ENCODE measurements at regions not wholly inside any gene's neighbourhood (a gene's known extent, or its start where the extent isn't known, plus 50 kb on each side); places are given as distances from the start of the nearest gene placed in this dataset.

DNA sequence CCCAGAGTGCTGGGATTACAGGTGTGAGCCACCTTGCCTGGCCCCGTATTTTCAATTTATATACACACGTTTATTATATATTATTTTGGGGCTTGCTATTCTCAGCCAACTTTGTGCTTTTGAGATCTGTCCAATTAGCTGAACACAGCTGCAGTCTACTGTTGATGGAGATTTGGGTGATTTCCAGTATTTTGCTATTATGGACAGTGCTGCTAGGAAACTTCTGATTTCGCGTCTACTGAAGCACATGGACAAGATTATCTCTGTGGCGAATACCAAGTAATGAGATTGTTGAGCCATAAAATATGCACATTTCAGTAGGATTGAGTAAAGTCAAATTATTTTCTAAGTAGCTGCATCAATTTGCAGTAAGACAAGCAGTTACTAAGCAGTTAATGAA is 1731.2 kb upstream of the CDH6 start:
- TF ChIP-seq, protein P1, sequence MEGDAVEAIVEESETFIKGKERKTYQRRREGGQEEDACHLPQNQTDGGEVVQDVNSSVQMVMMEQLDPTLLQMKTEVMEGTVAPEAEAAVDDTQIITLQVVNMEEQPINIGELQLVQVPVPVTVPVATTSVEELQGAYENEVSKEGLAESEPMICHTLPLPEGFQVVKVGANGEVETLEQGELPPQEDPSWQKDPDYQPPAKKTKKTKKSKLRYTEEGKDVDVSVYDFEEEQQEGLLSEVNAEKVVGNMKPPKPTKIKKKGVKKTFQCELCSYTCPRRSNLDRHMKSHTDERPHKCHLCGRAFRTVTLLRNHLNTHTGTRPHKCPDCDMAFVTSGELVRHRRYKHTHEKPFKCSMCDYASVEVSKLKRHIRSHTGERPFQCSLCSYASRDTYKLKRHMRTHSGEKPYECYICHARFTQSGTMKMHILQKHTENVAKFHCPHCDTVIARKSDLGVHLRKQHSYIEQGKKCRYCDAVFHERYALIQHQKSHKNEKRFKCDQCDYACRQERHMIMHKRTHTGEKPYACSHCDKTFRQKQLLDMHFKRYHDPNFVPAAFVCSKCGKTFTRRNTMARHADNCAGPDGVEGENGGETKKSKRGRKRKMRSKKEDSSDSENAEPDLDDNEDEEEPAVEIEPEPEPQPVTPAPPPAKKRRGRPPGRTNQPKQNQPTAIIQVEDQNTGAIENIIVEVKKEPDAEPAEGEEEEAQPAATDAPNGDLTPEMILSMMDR (IDR thresholded peaks at IDR 0.05), result no peak

DNA sequence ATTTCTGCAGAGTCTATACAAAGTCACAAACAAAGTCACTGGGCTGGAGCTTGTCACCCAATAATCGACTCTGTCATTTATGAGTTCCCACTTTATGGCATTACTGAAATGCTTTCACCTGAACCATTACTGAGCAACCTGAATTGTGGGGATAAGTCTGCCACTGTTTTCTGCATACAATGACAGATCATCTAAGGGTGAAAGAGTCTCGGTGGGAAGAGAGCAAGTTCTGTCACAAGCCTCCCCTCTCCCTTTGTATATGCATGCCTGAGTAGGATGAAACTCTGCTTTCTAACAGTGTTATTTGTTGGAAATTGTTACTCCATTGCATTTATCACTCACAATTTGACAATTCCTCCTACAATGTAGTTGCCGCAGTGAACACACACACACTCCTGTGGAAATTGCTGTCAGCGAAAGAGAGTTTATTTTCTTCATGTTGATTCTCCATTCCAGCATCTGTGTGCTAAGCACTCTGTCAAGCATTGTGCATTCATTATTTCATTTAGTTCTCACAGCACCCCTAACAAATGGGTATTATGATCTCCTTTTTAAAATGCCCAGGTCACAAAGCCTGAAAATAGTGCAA is 1732.4 kb upstream of the CDH6 start:
- TF ChIP-seq, protein P1 (IDR thresholded peaks at IDR 0.05), result no peak

DNA sequence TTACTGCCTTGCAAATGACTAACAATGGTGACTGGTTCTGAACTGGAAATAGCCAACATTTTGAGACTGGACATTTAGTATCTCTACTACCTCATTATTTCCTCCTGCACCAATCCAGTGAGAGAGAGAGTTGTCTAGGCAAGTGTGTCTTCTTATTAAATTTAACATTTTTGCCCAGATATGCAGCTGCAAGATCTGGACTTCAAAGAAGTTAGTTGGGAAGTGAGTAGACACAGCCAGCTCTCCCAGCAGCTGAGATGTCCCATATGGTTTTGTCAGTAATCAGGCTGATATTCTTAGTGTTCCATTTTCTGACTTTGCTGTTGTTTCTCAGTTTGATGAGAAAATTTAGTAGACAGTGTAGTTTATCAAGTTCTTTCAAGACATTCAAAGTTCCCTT is 1778.8 kb upstream of the CDH6 start:
- TF ChIP-seq, protein P1 (IDR thresholded peaks at IDR 0.05), result no peak

DNA sequence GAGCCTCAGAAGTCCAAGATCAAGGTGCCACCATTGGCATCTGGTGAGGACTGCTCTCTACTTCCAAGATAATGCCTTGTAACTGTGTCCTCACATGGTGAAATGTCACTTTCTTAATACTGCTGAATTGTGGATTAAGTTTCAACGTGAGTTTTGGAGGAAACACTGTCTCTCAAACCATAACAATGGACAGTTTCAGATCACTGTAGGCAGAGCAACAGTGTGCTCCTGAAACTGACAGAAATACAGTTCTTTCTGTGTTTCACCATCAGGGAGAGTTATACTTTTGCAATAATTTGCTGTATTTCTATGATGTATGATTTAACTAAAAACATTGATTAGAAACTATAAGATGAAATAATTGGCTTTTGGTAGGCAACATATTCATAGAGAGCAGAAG is 1780.5 kb upstream of the CDH6 start:
- TF ChIP-seq, protein P1 (IDR thresholded peaks at IDR 0.05), result no peak

DNA sequence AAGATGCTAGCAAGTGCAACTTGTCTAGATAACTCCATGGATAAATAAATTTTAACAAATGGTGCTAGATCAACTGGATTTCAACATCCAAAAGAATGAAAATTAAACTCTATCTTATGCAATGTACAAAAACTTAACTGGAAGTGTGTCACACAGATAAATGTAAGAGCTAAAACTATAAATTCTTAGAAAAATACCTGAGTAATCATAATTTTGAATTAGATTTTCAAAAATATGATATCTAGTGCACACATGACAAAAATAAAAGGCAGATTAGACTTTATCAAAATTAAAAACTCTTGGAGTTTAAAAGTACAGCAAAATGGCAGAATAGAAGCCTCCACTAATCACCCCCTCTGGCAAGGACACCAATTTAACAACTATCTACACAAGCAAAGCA is 1791.2 kb upstream of the CDH6 start:
- TF ChIP-seq, protein P1 (IDR thresholded peaks at IDR 0.05), result no peak

DNA sequence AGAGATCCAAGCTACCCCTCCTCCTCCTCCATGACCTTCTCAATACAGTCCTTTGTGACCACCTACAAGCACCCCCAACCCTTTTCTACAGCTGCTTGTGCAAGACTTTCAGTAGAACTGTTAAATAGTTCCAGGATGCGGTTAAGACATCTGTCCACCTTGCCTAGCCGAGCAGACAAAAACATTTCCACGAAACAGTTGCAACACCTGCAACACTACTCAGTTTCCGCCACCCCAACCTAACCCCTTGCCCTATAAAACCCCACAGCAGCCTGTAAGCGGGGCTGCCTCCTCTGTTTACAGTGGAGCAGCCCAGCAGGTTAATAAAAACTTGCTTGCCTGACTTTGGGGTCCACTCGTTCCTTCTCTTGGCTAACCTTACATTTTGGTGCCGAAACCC is 1803.5 kb upstream of the CDH6 start:
- TF ChIP-seq, protein P1 (IDR thresholded peaks at IDR 0.05), result no peak

DNA sequence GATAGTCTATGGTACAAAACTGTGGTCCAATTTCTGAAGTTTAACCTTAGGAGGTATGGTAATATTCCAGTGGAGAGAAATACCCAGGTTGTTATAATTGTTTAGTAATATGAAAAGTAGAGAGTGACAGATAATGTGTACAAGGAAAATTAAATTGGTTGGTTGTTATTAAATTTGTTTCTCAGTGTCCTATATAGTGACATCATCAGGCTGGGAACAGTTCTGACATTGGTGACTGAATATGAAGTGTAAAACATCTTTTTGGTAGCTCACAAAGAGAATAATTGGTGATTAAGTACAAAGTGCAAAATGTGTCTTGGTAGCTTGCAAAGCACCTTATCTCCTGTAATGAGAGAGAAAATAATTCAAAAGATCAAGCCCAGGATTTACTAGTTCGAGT is 1806.1 kb upstream of the CDH6 start:
- TF ChIP-seq, protein P1 (IDR thresholded peaks at IDR 0.05), result no peak

DNA sequence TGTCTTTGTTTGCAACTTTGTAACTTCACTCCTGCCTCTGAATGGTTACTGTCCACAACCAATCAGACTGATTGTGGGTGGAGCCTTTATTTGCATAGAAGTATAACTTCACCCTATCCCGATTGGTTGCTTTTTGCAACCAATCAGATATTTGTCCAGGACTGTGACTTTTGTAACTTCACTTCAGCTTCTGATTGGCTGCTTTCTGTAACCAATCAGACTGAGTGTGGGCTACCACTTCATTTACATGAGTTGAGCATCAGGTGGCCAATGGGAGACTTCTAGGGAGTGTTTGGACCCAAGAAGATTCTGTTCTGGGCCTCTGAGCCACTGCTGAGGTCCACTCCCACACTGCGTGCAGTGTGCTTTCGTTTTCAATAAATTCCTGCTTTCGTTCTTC is 1810.7 kb upstream of the CDH6 start:
- TF ChIP-seq, protein P1 (IDR thresholded peaks at IDR 0.05), result no peak
